Endodermal cell (in vitro differentiated cells): ENCODE measurements at regions not wholly inside any gene's neighbourhood (a gene's known extent, or its start where the extent isn't known, plus 50 kb on each side); places are given as distances from the start of the nearest gene placed in this dataset.

ENCODE experiments used
- DNase-seq: peaks from one replicate; pipeline ENCODE4 v3.0.0-alpha.2; 2017
- H3K27ac ChIP-seq: 2 replicates; pipeline ENCODE4 v1.5.1; 2013; ENCODE audit warnings: mild to moderate bottlenecking, low read depth, low read length, moderate library complexity
- H3K27me3 ChIP-seq: 2 replicates; pipeline ENCODE4 v1.6.1; 2013; ENCODE audit warnings: mild to moderate bottlenecking, low read length, moderate library complexity; ENCODE audit not compliant: insufficient read depth, control insufficient read depth, poor library complexity, severe bottlenecking
- H3K36me3 ChIP-seq: 2 replicates; pipeline ENCODE4 v1.7.0; 2013; ENCODE audit warnings: mild to moderate bottlenecking, low read length, moderate library complexity; ENCODE audit not compliant: control insufficient read depth, insufficient read depth
- H3K4me1 ChIP-seq: one replicate; pipeline ENCODE4 v1.7.0; 2013; ENCODE audit warnings: low read length; ENCODE audit not compliant: control insufficient read depth, insufficient read depth
- H3K4me3 ChIP-seq: 2 replicates; pipeline ENCODE4 v1.5.1; 2013; ENCODE audit warnings: mild to moderate bottlenecking, low read length, moderate library complexity
- H3K9ac ChIP-seq: 2 replicates; pipeline ENCODE4 v1.6.1; 2013; ENCODE audit warnings: mild to moderate bottlenecking, low read length, moderate library complexity; ENCODE audit not compliant: poor library complexity, severe bottlenecking; ENCODE audit errors: extremely low read depth
- H3K9me3 ChIP-seq: 2 replicates; pipeline ENCODE4 v1.6.1; 2013; ENCODE audit warnings: mild to moderate bottlenecking, low read length, moderate library complexity; ENCODE audit not compliant: control insufficient read depth
- H3K27ac Mint-ChIP-seq: 2 replicates; pipeline ENCODE4 v1.8.0; 2020; ENCODE audit warnings: mixed read lengths
- H3K27me3 Mint-ChIP-seq: 2 replicates; pipeline ENCODE4 v1.8.0; 2021; ENCODE audit warnings: mild to moderate bottlenecking, mixed read lengths; ENCODE audit not compliant: insufficient read depth
- H3K36me3 Mint-ChIP-seq: 2 replicates; pipeline ENCODE4 v1.8.0; 2020; ENCODE audit warnings: low read depth, mixed read lengths
- H3K4me1 Mint-ChIP-seq: 2 replicates; pipeline ENCODE4 v1.8.0; 2020; ENCODE audit warnings: mixed read lengths
- H3K4me3 Mint-ChIP-seq: 2 replicates; pipeline ENCODE4 v1.8.0; 2020; ENCODE audit warnings: mild to moderate bottlenecking, moderate library complexity, mixed read lengths
- H3K9me3 Mint-ChIP-seq: 2 replicates; pipeline ENCODE4 v1.8.0; 2020; ENCODE audit warnings: mild to moderate bottlenecking, mixed read lengths
- WGBS, 2 experiments: methylation state at CpG; one replicate each; pipeline versions ENCODE4 v1.1.5 to v1.1.7; 2013; ENCODE audit warnings: missing lambda C conversion rate in 2 of 2, mixed read lengths in 1 of 2; ENCODE audit not compliant: insufficient coverage in 1 of 2, insufficient read length in 1 of 2; 5-methylcytosine and 5-hydroxymethylcytosine counted together
- TF ChIP-seq, protein P1 (sequence below): fragments of 200-600 bp; sonication (generic); conservative IDR thresholded peaks from 2 replicates; pipeline ENCODE4 v1.5.0; 2021; ENCODE audit warnings: antibody characterized with exemption, mild to moderate bottlenecking

DNA sequence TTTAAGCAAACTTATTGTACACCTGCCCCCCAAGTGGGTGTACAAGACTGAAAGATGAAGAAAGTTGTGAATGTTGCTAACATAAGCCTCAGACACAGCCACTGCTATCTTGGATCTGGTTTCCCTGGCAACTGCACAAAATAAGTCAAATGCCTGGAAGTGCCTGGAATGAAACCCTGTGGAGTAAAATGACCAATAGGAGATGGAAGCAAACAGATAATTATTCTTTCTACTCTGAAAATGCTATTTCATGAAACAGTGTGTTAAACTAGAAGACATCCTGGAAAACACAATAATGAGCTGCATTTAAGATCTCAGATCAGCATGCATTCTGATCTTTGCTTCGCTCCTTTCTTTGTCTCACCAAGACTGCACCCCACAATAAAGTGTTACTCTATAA, 1016.0 kb downstream of the ARAP2 start:
- TF ChIP-seq, protein P1, sequence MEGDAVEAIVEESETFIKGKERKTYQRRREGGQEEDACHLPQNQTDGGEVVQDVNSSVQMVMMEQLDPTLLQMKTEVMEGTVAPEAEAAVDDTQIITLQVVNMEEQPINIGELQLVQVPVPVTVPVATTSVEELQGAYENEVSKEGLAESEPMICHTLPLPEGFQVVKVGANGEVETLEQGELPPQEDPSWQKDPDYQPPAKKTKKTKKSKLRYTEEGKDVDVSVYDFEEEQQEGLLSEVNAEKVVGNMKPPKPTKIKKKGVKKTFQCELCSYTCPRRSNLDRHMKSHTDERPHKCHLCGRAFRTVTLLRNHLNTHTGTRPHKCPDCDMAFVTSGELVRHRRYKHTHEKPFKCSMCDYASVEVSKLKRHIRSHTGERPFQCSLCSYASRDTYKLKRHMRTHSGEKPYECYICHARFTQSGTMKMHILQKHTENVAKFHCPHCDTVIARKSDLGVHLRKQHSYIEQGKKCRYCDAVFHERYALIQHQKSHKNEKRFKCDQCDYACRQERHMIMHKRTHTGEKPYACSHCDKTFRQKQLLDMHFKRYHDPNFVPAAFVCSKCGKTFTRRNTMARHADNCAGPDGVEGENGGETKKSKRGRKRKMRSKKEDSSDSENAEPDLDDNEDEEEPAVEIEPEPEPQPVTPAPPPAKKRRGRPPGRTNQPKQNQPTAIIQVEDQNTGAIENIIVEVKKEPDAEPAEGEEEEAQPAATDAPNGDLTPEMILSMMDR = no peak
- no peak overlapping the region for H3K4me3 ChIP-seq
- no peaks in the 10 kb centered on the region for H3K9me3 ChIP-seq
- Mint-ChIP-seq H3K27ac (no peak overlapping the region), H3K9me3 (no peaks in the 10 kb centered on the region), H3K27me3 (no peaks in the 10 kb centered on the region), H3K4me1 (no peaks in the 10 kb centered on the region), H3K4me3 (no peak overlapping the region), H3K36me3 (no peaks in the 10 kb centered on the region)
- H3K27me3 ChIP-seq = no peaks in the 10 kb centered on the region
- no peak overlapping the region for H3K27ac ChIP-seq
- H3K4me1 ChIP-seq = no peaks in the 10 kb centered on the region
- whole genome bisulfite sequencing, 2 experiments = 90% methylated on average over 1 of the region's 1 CpG; no CpG with 5 or more reads in 1 of the 2 experiments
- H3K36me3 ChIP-seq = no peaks in the 10 kb centered on the region
- H3K9ac ChIP-seq = no peak overlapping the region
- no peak for DNase-seq

DNA sequence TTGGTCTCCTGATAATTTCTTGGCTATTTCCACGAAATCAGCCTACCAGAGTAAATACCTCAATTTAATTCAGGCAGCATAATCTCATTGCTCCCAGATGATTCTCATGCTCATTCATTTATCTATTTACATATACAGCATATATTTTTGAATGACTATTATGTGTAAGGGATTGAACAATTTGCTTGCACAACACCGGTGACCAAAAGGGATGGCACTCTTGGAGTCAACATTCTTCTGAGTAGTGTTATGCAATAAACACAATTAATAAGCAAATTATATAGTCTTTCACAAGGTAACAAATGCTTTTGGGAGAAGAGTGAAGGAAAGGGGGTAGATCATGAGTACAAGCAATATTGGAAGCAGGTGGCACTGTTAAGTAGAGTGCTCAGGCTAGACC, 1015.3 kb downstream of the ARAP2 start:
- H3K4me3 Mint-ChIP-seq = no peak overlapping the region
- DNase-seq = no peak
- WGBS, 2 experiments = 80% methylated on average over 1 of the region's 2 CpGs; no CpG with 5 or more reads in 1 of the 2 experiments
- TF ChIP-seq, protein P1 = no peak
- H3K4me3 ChIP-seq = no peak overlapping the region
- no peaks in the 10 kb centered on the region for H3K9me3 ChIP-seq
- no peaks in the 10 kb centered on the region for H3K27me3 Mint-ChIP-seq
- no peaks in the 10 kb centered on the region for H3K9me3 Mint-ChIP-seq
- no peaks in the 10 kb centered on the region for H3K36me3 Mint-ChIP-seq
- H3K36me3 ChIP-seq = no peaks in the 10 kb centered on the region
- H3K27me3 ChIP-seq = no peaks in the 10 kb centered on the region
- no peak overlapping the region for H3K9ac ChIP-seq
- H3K27ac Mint-ChIP-seq = no peak overlapping the region
- no peaks in the 10 kb centered on the region for H3K4me1 ChIP-seq
- no peaks in the 10 kb centered on the region for H3K4me1 Mint-ChIP-seq
- no peak overlapping the region for H3K27ac ChIP-seq

DNA sequence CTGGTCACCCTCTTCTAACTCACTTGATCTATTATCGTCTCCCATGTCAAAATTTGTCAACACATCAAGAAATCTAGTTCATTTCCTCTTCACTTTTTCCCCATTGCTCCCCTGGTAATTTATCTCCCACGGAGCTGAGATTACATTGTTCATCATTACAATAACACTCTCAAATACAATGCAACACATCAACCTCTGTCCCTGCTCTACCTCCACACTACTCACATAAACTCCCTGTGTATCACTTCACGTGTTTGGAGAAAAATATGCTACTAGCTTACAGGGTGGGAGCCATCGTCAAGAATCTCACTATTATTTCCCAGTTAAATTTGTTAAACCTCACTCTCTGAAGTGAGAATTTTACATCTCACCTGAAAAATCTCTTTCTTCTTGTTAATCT, 1006.4 kb downstream of the ARAP2 start:
- Histone ChIP-seq H3K36me3 (no peaks in the 10 kb centered on the region), H3K9ac (no peak overlapping the region), H3K27me3 (no peaks in the 10 kb centered on the region), H3K27ac (no peak overlapping the region), H3K9me3 (peaks cover 5% of the 10 kb centered on the region), H3K4me3 (no peak overlapping the region), H3K4me1 (no peaks in the 10 kb centered on the region)
- H3K4me1 Mint-ChIP-seq = peaks cover 2% of the 10 kb centered on the region
- no peak for DNase-seq
- TF ChIP-seq, protein P1 = no peak
- H3K27me3 Mint-ChIP-seq = no peaks in the 10 kb centered on the region
- no peak overlapping the region for H3K27ac Mint-ChIP-seq
- H3K4me3 Mint-ChIP-seq = no peak overlapping the region
- H3K9me3 Mint-ChIP-seq = peaks cover 18% of the 10 kb centered on the region
- no peaks in the 10 kb centered on the region for H3K36me3 Mint-ChIP-seq
- 79 to 80% methylated on average over 2 to 4 of the region's 4 CpGs for WGBS, 2 experiments
